ENCODE measurements at regions not wholly inside any gene's neighbourhood (a gene's known extent, or its start where the extent isn't known, plus 50 kb on each side); places are given as distances from the start of the nearest gene placed in this dataset.

- Histone ChIP-seq H3K27me3 (replicated peaks in 1 of 4; ENCODE audit: control insufficient read depth in 3 of 4, extremely low read depth in 1 of 4, insufficient read depth in 3 of 4, low read length in 3 of 4) (no peaks in the 10 kb centered on the region), H2AFZ (ENCODE audit: low read length) (no peak overlapping the region), H3K4me3 (ENCODE audit: extremely low read depth in 1 of 4, insufficient read depth in 2 of 4, low read depth in 3 of 4, low read length in 4 of 4) (no peak overlapping the region), H3K56ac (replicated peaks; ENCODE audit: insufficient read length, low read depth, low read length) (no peak overlapping the region), H3K79me2 (ENCODE audit: control insufficient read depth in 1 of 2, insufficient read depth in 2 of 2, low read length in 2 of 2) (no peaks in the 10 kb centered on the region), H4K5ac (ENCODE audit: insufficient read length, low read depth, low read length) (no peak overlapping the region), H4K20me1 (replicated peaks in 1 of 2; ENCODE audit: control insufficient read depth in 1 of 2, insufficient read depth in 2 of 2, low read length in 2 of 2) (no peaks in the 10 kb centered on the region), H3K23ac (ENCODE audit: insufficient read length) (no peak overlapping the region), H3K4ac (replicated peaks; ENCODE audit: insufficient read length, low read depth, low read length) (no peak overlapping the region), H2BK5ac (ENCODE audit: low read depth, low read length) (no peak overlapping the region), H3K18ac (ENCODE audit: extremely low read depth, low read length) (no peak overlapping the region), H3K79me1 (ENCODE audit: low read depth, low read length) (no peaks in the 10 kb centered on the region), H3K4me1 (replicated peaks in 1 of 4; ENCODE audit: control insufficient read depth in 3 of 4, insufficient read depth in 4 of 4, low read length in 3 of 4) (no peaks in the 10 kb centered on the region), H2BK120ac (replicated peaks; ENCODE audit: low read depth, low read length) (no peak overlapping the region), H2BK20ac (ENCODE audit: low read length) (no peak overlapping the region), H3K36me3 (ENCODE audit: control insufficient read depth in 2 of 4, insufficient read depth in 4 of 4, low read length in 3 of 4) (no peaks in the 10 kb centered on the region), H4K91ac (replicated peaks; ENCODE audit: insufficient read length, low read length) (no peak overlapping the region), H3K4me2 (ENCODE audit: insufficient read depth in 1 of 2, low read depth in 2 of 2, low read length in 2 of 2) (no peak overlapping the region), H4K8ac (ENCODE audit: extremely low read depth, insufficient read depth, low read length) (no peak overlapping the region), H3K9me3 (ENCODE audit: insufficient read depth in 2 of 2, low read depth in 1 of 2, low read length in 1 of 2) (no peaks in the 10 kb centered on the region), H2BK12ac (ENCODE audit: low read depth, low read length) (no peak overlapping the region), H2AK5ac (ENCODE audit: low read depth, low read length) (no peak overlapping the region), H3K14ac (ENCODE audit: insufficient read length) (no peak overlapping the region), H3K23me2 (ENCODE audit: low read depth, low read length) (no peaks in the 10 kb centered on the region), H2BK15ac (ENCODE audit: low read length) (no peak overlapping the region), H3K27ac (ENCODE audit: low read depth, low read length) (no peak overlapping the region), H3K9ac (replicated peaks in 1 of 4; ENCODE audit: extremely low read depth in 1 of 4, low read depth in 3 of 4, low read length in 3 of 4) (no peak overlapping the region)
- 90% methylated on average over 9 of the region's 9 CpGs; no CpG with 5 or more reads in 1 of the 2 experiments for WGBS, 2 experiments (ENCODE audit: extremely low coverage in 1 of 2, insufficient coverage in 1 of 2, insufficient read length in 1 of 2, insufficient replicate concordance in 2 of 2, low coverage in 1 of 2, low lambda C conversion rate in 2 of 2, missing lambda C conversion rate in 1 of 2)
- POLR2A ChIA-PET (ENCODE audit: partially characterized antibody): no interaction called here
- DNase-seq (ENCODE audit: low read depth in 1 of 2, low spot score in 2 of 2) (no peak), FAIRE-seq (no peak)
- no peak for TF ChIP-seq HDAC6 (IDR thresholded peaks at IDR 0.05; ENCODE audit: low read depth, low read length)
- TF ChIP-seq JUN (IDR thresholded peaks at IDR 0.05; ENCODE audit: low read depth, low read length): no peak
- TF ChIP-seq EZH2 (IDR thresholded peaks at IDR 0.05; ENCODE audit: low read depth, low read length, severe bottlenecking): no peak
- no peak for TF ChIP-seq CBX5 (IDR thresholded peaks at IDR 0.05; ENCODE audit: low read depth, low read length)
- no peak for TF ChIP-seq GTF2F1 (IDR thresholded peaks at IDR 0.05; ENCODE audit: borderline replicate concordance, low read depth, low read length)
- TF ChIP-seq TAF7 (optimal IDR thresholded peaks at IDR 0.05; ENCODE audit: borderline replicate concordance, low read depth, low read length): no peak
- no peak for TF ChIP-seq E2F6 (IDR thresholded peaks at IDR 0.05)
- TF ChIP-seq CHD2 (IDR thresholded peaks at IDR 0.05; ENCODE audit: low read length): no peak
- no peak for TF ChIP-seq MAFK (IDR thresholded peaks at IDR 0.05; ENCODE audit: low read depth, low read length)
- no peak for TF ChIP-seq FOSL1 (IDR thresholded peaks at IDR 0.05; ENCODE audit: insufficient read depth, low read depth, low read length)
- TF ChIP-seq SUZ12 (IDR thresholded peaks at IDR 0.05; ENCODE audit: low read length): no peak
- TF ChIP-seq BCL11A (IDR thresholded peaks at IDR 0.05; ENCODE audit: low read depth in 2 of 2, low read length in 2 of 2): no peak
- CTCF ChIA-PET (ENCODE audit: partially characterized antibody): no interaction called here
Observed at GRCh38 chr3:104412608-104413580, 953.8 kb upstream of the ALCAM start.
